HG02678 (cell line): ENCODE measurements at regions not wholly inside any gene's neighbourhood (a gene's known extent, or its start where the extent isn't known, plus 50 kb on each side); places are given as distances from the start of the nearest gene placed in this dataset.
"Not testable (repeated sequence)": the region's sequence is repeated elsewhere in the genome, so short reads cannot be mapped to it uniquely, and the experiment has no call there.

ENCODE experiments used
- ATAC-seq: cut with Tn5 transposase; IDR thresholded peaks from one replicate; pipeline ENCODE4 v1.9.1; 2021; ENCODE audit warnings: mild to moderate bottlenecking, moderate library complexity; ENCODE audit not compliant: unreplicated experiment

GRCh38 chr12:72839696-72840095 is 567.5 kb downstream of the TRHDE start:
- ATAC-seq = no peak

- no peak for ATAC-seq
Measured at GRCh38 chr12:72863671-72864070, 591.5 kb downstream of the TRHDE start.

GRCh38 chr12:72865921-72866320 is 593.8 kb downstream of the TRHDE start:
- ATAC-seq = no peak

- ATAC-seq = no peak
Measured at GRCh38 chr12:72869024-72869423, 596.9 kb downstream of the TRHDE start.

- ATAC-seq = no peak
Measured at GRCh38 chr12:72872238-72872887, 600.2 kb downstream of the TRHDE start.

- no peak for ATAC-seq
Measured at GRCh38 chr12:72872996-72873395, 600.8 kb downstream of the TRHDE start.

GRCh38 chr12:72876092-72876491 is 603.9 kb downstream of the TRHDE start:
- no peak for ATAC-seq

- no peak for ATAC-seq
Measured at GRCh38 chr12:72888693-72889092, 616.5 kb downstream of the TRHDE start.

- ATAC-seq = no peak
Measured at GRCh38 chr12:72889791-72890190, 617.6 kb downstream of the TRHDE start.

- ATAC-seq = no peak
Measured at GRCh38 chr12:72901685-72902084, 629.5 kb downstream of the TRHDE start.

- ATAC-seq = no peak
Measured at GRCh38 chr12:72925716-72926115, 653.5 kb downstream of the TRHDE start.

- ATAC-seq = not testable (repeated sequence)
Measured at GRCh38 chr12:72931838-72932237, 659.7 kb downstream of the TRHDE start.

GRCh38 chr12:72937486-72937885 is 665.3 kb downstream of the TRHDE start:
- ATAC-seq = no peak

- ATAC-seq = no peak
Measured at GRCh38 chr12:72957454-72957853, 685.3 kb downstream of the TRHDE start.

- ATAC-seq = no peak
Measured at GRCh38 chr12:72966684-72967083, 694.5 kb downstream of the TRHDE start.

GRCh38 chr12:72974954-72975555 is 702.9 kb downstream of the TRHDE start:
- ATAC-seq = no peak

- ATAC-seq = no peak
Measured at GRCh38 chr12:72978999-72979398, 706.8 kb downstream of the TRHDE start.

- ATAC-seq = no peak
Measured at GRCh38 chr12:72982356-72982755, 710.2 kb downstream of the TRHDE start.

- no peak for ATAC-seq
Measured at GRCh38 chr12:72986963-72987362, 714.8 kb downstream of the TRHDE start.

GRCh38 chr12:72989458-72989947 is 717.3 kb downstream of the TRHDE start:
- ATAC-seq = no peak

- ATAC-seq = not testable (repeated sequence)
Measured at GRCh38 chr12:72995029-72995428, 722.9 kb downstream of the TRHDE start.

- ATAC-seq = no peak
Measured at GRCh38 chr12:72995616-72996015, 723.4 kb downstream of the TRHDE start.

GRCh38 chr12:73001806-73002205 is 729.6 kb downstream of the TRHDE start:
- not testable (repeated sequence) for ATAC-seq
